NCI-H1092 treated with DMSO at 0.1 percent for 48 hours (cell line): ENCODE measurements at regions not wholly inside any gene's neighbourhood (a gene's known extent, or its start where the extent isn't known, plus 50 kb on each side); places are given as distances from the start of the nearest gene placed in this dataset.
"Not testable (repeated sequence)": the region's sequence is repeated elsewhere in the genome, so short reads cannot be mapped to it uniquely, and the experiment has no call there.

Experiments
- DNase-seq: peaks from one replicate; lab custom pipeline; 2025; lab: John Stamatoyannopoulos, UW

GRCh38 chr4:186481998-186482790 is 73.2 kb downstream of the MTNR1A start:
- DNase-seq: no peak

GRCh38 chr4:186475202-186475601 is 80.2 kb downstream of the MTNR1A start:
- DNase-seq: no peak

GRCh38 chr4:186473933-186474332 is 81.4 kb downstream of the MTNR1A start:
- no peak for DNase-seq

- peak; percentile 61 for DNase-seq
Observed at GRCh38 chr4:186472948-186473347, 82.4 kb downstream of the MTNR1A start.

- DNase-seq: no peak
Observed at GRCh38 chr4:186471441-186471840, 83.9 kb downstream of the MTNR1A start.

- no peak for DNase-seq
Observed at GRCh38 chr4:186458050-186458449, 97.3 kb downstream of the MTNR1A start.

- DNase-seq: no peak
Observed at GRCh38 chr4:186451982-186452381, 103.4 kb downstream of the MTNR1A start.

GRCh38 chr4:186449954-186450353 is 105.4 kb downstream of the MTNR1A start:
- DNase-seq: no peak

- DNase-seq: peak; percentile 17
Observed at GRCh38 chr4:186445040-186445439, 110.3 kb downstream of the MTNR1A start.

- DNase-seq: no peak
Observed at GRCh38 chr4:186441502-186441901, 113.9 kb downstream of the MTNR1A start.

- no peak for DNase-seq
Observed at GRCh38 chr4:186428481-186428880, 126.9 kb downstream of the MTNR1A start.

- DNase-seq: no peak
Observed at GRCh38 chr4:186424745-186425144, 130.6 kb downstream of the MTNR1A start.

- no peak for DNase-seq
Observed at GRCh38 chr4:186422296-186422695, 133.1 kb downstream of the MTNR1A start.

- DNase-seq: no peak
Observed at GRCh38 chr4:186416451-186417060, 138.8 kb downstream of the MTNR1A start.

GRCh38 chr4:186414390-186414789 is 141.0 kb downstream of the MTNR1A start:
- DNase-seq: no peak

- DNase-seq: no peak
Observed at GRCh38 chr4:186405957-186406356, 140.0 kb downstream of the F11 start.

- DNase-seq: no peak
Observed at GRCh38 chr4:186404562-186405134, 138.7 kb downstream of the F11 start.

GRCh38 chr4:186400676-186401075 is 134.7 kb downstream of the F11 start:
- DNase-seq: no peak

- DNase-seq: no peak
Observed at GRCh38 chr4:186392017-186392416, 126.0 kb downstream of the F11 start.

GRCh38 chr4:186384328-186384727 is 118.3 kb downstream of the F11 start:
- not testable (repeated sequence) for DNase-seq

- no peak for DNase-seq
Observed at GRCh38 chr4:186368281-186368680, 102.3 kb downstream of the F11 start.

GRCh38 chr4:186366326-186366725 is 100.3 kb downstream of the F11 start:
- DNase-seq: no peak

GRCh38 chr4:186363038-186363437 is 97.0 kb downstream of the F11 start:
- DNase-seq: not testable (repeated sequence)
